ENCODE measurements at regions not wholly inside any gene's neighbourhood (a gene's known extent, or its start where the extent isn't known, plus 50 kb on each side); places are given as distances from the start of the nearest gene placed in this dataset.

DNA sequence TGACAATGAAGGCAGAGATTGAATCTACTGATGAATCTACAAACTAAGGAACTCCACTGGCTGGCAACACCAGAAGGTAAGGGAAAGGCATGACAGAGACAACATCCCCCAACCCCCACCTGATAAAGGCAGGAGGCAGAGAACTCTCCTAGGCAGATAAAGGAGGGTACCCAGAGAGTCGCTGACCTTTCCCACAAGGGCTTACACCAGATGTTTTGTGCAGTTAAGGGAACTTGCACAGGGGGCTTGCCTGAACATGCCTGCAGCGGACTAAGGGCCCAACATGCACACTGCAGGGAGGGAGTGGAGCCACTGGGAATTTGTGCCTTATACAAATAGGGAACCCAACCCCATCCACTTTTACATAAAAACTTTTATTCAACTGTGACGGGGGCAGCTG lies 1996.9 kb upstream of the RAG2 start:
- intact Hi-C loops (cut with DNase I; ENCODE audit: low total_unique reads): no loop called here
- H3K4me3 ChIP-seq: no peak overlapping the region
- TF ChIP-seq POLR2A (IDR thresholded peaks at IDR 0.05): no peak
- TF ChIP-seq CTCF (IDR thresholded peaks at IDR 0.05): no peak
- no peaks in the 10 kb centered on the region for H3K4me1 ChIP-seq
- H3K27me3 ChIP-seq: no peaks in the 10 kb centered on the region
- H3K36me3 ChIP-seq: no peaks in the 10 kb centered on the region
- no peak for DNase-seq
- no peaks in the 10 kb centered on the region for H3K9me3 ChIP-seq
- no peak overlapping the region for H3K27ac ChIP-seq

DNA sequence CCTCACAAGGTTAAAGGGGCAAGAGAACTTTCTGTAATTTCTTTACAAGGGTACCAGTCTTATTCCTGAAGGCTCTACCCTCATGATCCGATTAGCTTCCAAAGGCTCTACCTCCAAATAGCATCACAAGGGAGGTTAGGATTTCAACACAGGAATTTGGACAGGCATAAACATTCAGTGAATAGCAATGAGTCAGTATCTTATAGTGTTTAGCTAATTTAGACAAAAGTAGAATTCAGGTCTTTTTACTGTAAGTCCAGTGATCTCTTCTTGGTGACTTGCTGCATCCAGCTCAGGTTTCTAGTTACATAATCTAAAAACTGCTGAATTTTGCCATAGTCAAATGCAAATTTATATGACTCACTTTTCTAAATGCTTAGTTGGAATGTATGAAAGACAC lies 1995.6 kb upstream of the RAG2 start:
- no peaks in the 10 kb centered on the region for H3K27me3 ChIP-seq
- H3K4me1 ChIP-seq: no peaks in the 10 kb centered on the region
- no peaks in the 10 kb centered on the region for H3K9me3 ChIP-seq
- intact Hi-C loops (cut with DNase I; ENCODE audit: low total_unique reads): no loop called here
- no peak overlapping the region for H3K4me3 ChIP-seq
- no peaks in the 10 kb centered on the region for H3K36me3 ChIP-seq
- TF ChIP-seq POLR2A (IDR thresholded peaks at IDR 0.05) (no peak), CTCF (IDR thresholded peaks at IDR 0.05) (no peak)
- no peak overlapping the region for H3K27ac ChIP-seq
- DNase-seq: no peak

DNA sequence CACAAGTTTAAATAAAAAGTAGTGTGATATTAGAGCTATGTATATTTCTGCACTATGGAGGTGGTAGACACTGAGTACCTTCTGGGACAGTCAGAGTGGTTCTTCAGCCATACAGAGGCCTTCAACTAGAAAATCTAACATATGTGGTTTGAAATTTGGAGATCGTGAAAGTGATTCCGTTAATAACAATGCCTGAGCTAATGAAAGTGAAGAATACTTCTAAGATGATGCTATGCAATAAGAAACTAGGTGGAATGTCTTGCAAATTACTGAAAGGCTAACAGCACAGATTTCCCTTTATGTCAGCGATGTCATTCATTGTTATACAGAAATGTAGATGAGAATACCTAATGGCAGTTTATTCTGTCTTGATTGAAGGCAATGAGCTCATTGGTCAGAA lies 1984.7 kb upstream of the RAG2 start:
- Histone ChIP-seq H3K27ac (no peak overlapping the region), H3K36me3 (no peaks in the 10 kb centered on the region), H3K4me1 (no peaks in the 10 kb centered on the region), H3K27me3 (no peaks in the 10 kb centered on the region), H3K9me3 (no peaks in the 10 kb centered on the region), H3K4me3 (no peak overlapping the region)
- no peak for TF ChIP-seq POLR2A (IDR thresholded peaks at IDR 0.05)
- no peak for TF ChIP-seq CTCF (IDR thresholded peaks at IDR 0.05)
- intact Hi-C loops (cut with DNase I; ENCODE audit: low total_unique reads): no loop called here
- DNase-seq: no peak

DNA sequence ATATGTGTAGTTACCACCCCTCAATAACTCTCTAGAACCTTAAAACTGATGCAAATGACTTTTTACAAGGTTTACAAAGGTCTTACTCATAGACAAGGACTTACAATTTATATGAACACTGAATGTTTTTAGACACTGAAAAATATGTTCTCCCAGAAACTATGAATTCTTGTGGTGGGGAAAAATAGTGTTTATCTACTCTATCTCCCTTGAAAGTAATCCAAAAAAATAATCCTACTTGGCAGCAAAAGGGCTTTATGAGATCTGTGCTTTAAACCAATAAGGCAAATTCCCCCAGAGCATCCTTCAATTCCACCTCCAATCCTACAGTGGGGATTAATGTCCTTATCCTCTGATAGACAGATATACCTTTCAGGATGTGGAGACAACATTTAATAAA lies 1984.1 kb upstream of the RAG2 start:
- Histone ChIP-seq H3K9me3 (no peaks in the 10 kb centered on the region), H3K36me3 (no peaks in the 10 kb centered on the region), H3K4me1 (no peaks in the 10 kb centered on the region), H3K27me3 (no peaks in the 10 kb centered on the region), H3K4me3 (no peak overlapping the region), H3K27ac (no peak overlapping the region)
- TF ChIP-seq POLR2A (IDR thresholded peaks at IDR 0.05) (no peak), CTCF (IDR thresholded peaks at IDR 0.05) (no peak)
- DNase-seq: no peak
- intact Hi-C loops (cut with DNase I; ENCODE audit: low total_unique reads): no loop called here

GRCh38 chr11:38577769-38578168 lies 1979.7 kb upstream of the RAG2 start:
- TF ChIP-seq CTCF (IDR thresholded peaks at IDR 0.05) (no peak), POLR2A (IDR thresholded peaks at IDR 0.05) (no peak)
- intact Hi-C loops (cut with DNase I; ENCODE audit: low total_unique reads): no loop called here
- DNase-seq: no peak
- no peak overlapping the region for H3K27ac ChIP-seq
- no peak overlapping the region for H3K4me3 ChIP-seq
- H3K27me3 ChIP-seq: no peaks in the 10 kb centered on the region
- no peaks in the 10 kb centered on the region for H3K4me1 ChIP-seq
- H3K36me3 ChIP-seq: no peaks in the 10 kb centered on the region
- H3K9me3 ChIP-seq: no peaks in the 10 kb centered on the region

Data from uterus (tissue), 3 donors.